Esophagus muscularis mucosa (tissue), 3 donors: ENCODE measurements at regions not wholly inside any gene's neighbourhood (a gene's known extent, or its start where the extent isn't known, plus 50 kb on each side); places are given as distances from the start of the nearest gene placed in this dataset.

Source experiments
- CTCF ChIP-seq, 3 experiments: fragments of 200-600 bp in 2 of 3; fragments of 450-650 bp in 1 of 3; sonication (generic) in 2 of 3; IDR thresholded peaks; one replicate each; pipeline ENCODE4 v1.5.1; 2017 to 2019; ENCODE audit warnings: antibody characterized with exemption in 3 of 3, mild to moderate bottlenecking in 2 of 3, moderate library complexity in 1 of 3
- POLR2A ChIP-seq: fragments of 450-650 bp; IDR thresholded peaks from one replicate; pipeline ENCODE4 v1.6.1; 2017; ENCODE audit warnings: antibody characterized with exemption, moderate library complexity, mild to moderate bottlenecking, low read depth

GRCh38 chr9:12413986-12414385 lies 279.2 kb upstream of the TYRP1 start:
- TF ChIP-seq POLR2A = no peak
- TF ChIP-seq CTCF (IDR thresholded peaks at IDR 0.05) = no peak
